Mammary epithelial cell (primary cell): ENCODE measurements at regions not wholly inside any gene's neighbourhood (a gene's known extent, or its start where the extent isn't known, plus 50 kb on each side); places are given as distances from the start of the nearest gene placed in this dataset.

Source experiments
- CTCF ChIP-seq, 2 donors: IDR thresholded peaks in 1 of 2; conservative IDR thresholded peaks in 1 of 2; 2 replicates each; pipeline ENCODE4 v1.5.1; 2011 to 2012; ENCODE audit warnings: inconsistent platforms in 2 of 2, low read length in 2 of 2, mild to moderate bottlenecking in 2 of 2, control low read depth in 1 of 2, low read depth in 1 of 2; ENCODE audit not compliant: insufficient read depth in 1 of 2; ENCODE audit errors: extremely low read depth in 1 of 2
- EZH2 ChIP-seq: IDR thresholded peaks from 2 replicates; pipeline ENCODE4 v1.6.1; 2012; ENCODE audit warnings: low read length, inconsistent platforms, borderline replicate concordance

GRCh38 chrX:139423186-139423585 lies 107.4 kb upstream of the F9 start:
- TF ChIP-seq CTCF (conservative IDR thresholded peaks at IDR 0.05 in 1 of 2, IDR thresholded peaks at IDR 0.05 in 1 of 2; ENCODE audit: extremely low read depth in 1 of 2, insufficient read depth in 1 of 2, low read depth in 1 of 2, low read length in 2 of 2) (no peak), EZH2 (no peak)
